Embryonic facial prominence (tissue), 1 donor: ENCODE measurements at regions not wholly inside any gene's neighbourhood (a gene's known extent, or its start where the extent isn't known, plus 50 kb on each side); places are given as distances from the start of the nearest gene placed in this dataset.

Source experiments
- DNase-seq: peaks from one replicate; pipeline ENCODE4 v3.0.0-alpha.2; 2016; ENCODE audit errors: extremely low spot score

DNA sequence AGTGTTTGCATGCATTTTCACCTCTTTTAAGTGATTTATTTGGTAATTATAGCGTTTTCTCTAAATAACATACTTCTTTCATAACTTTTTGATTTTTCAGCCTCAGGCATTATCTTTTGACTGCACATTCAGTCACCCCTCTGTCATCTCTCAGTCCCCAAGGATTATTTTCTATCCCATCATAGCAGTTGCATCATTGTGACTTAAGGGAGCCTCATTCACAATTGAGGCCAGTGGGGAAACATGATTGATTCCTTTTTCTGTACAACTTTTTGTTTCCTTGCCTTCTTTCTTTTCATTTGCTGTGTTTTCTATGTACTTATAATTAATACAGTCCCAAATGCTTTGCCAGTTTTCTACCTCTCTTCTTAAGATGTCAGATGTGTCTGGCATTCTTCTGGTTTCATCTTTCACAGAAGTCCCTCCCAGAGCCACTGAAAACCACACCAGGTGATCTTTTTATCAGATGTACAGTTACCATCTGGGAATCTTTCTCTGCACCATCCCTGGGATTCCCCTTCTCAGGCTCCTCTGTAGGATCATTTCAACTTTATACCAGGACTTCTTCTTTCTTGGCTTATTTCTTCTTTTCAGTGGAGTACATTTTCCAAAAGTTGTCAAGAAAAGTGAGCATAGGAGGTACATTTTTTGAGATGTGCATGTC lies 151.4 kb downstream of the RAP2B start:
- no peak for DNase-seq

DNA sequence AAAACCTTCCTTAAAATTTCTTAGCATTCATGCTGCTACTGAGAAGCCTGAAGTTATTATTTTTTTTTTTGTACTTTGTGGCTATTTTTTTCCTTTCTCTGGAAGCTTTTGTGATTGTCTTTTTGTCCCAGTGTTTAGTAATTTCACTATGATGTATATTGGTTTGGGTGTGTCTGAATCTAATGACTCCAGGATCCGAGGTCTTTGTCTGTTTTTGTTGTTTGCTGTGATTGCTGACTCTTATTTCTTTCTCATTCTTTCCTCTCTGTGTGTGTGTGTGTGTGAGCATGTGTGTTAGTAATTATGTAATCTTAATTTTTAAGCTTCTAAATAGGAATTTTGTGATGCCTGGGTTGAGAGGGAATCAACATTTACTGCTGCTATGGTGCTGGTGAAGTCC lies 152.0 kb downstream of the RAP2B start:
- no peak for DNase-seq

DNA sequence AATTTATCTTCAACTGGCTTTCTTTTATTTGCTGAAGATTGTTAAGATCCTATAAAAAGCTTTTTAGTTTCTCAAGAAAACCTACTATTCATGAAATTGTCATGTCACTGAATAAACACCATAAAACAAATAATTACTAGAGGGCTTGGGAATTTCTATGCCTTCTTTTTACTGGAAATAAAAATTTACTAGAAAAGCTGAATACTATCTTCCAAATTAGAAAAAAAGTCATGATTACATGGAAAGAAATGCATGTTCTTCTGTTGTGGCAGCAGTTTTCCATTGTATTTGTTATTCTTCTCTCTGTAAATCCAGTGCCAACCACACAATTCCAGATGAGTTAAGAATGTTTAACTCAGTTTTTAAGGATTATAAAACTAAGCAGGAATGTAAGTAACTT lies 153.8 kb downstream of the RAP2B start:
- peak; percentile 14 for DNase-seq

DNA sequence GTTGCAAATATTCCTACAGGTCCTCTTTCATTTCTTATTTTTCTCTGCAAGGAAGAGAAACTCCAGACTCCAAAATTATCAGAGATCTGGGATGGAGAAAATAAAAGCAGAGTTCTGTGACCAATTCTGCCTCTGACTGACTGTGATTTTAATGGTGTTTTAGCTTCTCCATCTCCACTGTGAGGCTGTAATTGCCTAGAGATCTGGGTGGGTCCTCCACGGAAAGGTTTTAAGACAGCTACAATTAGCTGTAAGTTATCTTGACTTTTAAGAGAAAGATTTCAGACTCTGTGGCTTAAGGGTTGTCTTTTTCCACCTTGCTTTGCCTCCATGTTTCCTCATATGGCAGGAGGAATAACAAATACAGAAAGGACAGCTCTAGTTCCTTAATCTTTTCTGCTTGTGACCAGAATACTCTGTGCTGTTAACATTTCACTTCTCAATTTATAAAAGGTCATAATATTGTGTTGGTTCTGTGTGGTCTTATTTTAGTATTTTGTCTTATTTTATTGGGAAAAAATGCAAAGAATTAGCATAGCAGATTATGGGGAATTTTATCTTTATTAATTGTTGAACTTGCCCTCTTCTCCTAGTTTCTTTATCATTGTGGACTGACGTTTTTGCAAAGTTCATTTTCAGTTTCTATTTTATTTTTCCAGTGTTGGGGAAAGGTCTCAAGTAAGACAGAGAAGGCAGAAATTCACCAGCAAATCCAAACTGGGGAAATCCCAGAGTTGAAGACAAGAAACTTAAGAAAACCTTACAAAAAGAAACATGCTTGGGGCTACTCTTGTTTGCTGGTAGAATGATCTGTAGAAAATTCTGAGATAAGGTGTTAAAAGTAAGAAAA lies 157.9 kb downstream of the RAP2B start:
- no peak for DNase-seq

DNA sequence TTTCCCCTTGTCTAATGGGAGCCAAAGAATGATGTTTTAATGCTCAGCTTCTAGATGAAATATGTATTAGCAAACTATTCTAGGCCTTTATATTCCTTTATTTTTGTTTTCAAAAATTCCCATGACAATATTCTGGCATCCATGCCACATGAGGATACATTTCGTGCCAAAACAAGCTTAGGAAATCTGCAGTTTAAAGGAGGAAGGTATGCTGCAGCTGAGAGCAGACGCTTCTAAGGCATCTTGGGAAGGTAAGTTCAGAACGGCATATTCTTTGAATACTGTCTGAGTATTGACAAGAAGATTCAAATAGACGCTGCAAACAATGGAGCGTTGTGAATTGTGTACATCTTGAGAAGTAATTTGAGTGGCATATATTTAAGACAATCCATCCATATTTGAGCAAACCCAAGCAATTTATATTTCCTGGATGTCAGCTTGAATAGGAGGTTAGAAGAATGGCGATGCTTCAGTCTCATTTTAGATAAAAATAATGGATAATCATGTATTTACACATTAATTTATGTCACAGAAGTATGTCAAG lies 158.6 kb downstream of the RAP2B start:
- no peak for DNase-seq

DNA sequence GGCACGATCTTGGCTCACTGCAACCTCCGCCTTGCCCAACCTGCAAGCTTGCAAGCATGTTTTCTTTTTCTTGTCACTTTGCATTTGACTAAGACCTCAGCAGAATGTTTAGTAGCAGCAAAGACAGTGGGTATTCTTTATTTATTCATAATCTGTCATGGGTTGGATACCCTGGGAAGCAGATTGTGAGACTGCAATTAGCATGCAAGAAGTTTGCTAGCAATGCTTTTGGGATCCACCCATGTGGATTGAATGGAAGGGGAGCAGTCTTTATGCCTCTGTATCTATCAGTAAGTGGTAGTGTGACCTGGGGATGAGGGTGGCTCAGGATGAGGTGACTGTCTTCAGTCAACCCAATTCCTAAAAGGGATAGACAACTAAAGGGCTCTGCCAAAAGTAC lies 166.7 kb downstream of the RAP2B start:
- no peak for DNase-seq

DNA sequence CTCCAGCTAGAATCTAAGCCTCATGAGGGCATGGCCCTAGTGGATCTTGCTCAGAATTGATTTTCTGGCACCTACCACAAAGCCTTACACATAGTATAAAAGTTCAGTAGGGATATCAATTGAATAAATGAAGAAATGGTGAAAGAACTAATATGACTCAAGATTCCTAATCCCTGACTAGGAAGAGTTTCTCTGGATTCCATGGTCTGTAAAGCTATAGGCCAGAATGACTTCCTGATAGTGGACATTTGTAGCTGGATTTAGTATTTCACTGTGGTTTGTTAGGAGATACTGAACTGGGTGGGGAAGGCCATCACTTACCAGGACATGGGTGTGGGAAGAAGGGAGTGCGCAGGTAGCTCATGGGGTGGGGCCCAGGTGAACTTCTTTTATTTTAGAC lies 168.9 kb downstream of the RAP2B start:
- DNase-seq, result no peak

DNA sequence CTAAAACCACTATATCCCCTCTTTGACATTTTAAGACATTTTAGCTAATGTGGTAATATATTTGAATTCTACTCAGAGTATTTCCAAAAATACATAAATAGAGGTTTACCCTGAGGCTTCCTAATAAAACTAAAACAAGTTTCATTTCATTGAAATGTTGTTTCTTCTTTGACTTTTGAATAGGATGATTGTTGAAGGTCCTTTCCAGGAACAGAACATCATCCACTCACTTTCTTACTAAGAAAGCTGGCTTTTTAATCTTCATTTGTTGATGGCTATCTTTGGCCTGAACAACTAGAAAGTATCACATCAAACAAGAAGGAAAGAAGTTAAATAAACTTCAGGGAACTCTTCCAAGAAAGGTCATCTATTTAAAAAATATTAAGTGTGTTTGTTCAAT lies 169.7 kb downstream of the RAP2B start:
- DNase-seq, result no peak

DNA sequence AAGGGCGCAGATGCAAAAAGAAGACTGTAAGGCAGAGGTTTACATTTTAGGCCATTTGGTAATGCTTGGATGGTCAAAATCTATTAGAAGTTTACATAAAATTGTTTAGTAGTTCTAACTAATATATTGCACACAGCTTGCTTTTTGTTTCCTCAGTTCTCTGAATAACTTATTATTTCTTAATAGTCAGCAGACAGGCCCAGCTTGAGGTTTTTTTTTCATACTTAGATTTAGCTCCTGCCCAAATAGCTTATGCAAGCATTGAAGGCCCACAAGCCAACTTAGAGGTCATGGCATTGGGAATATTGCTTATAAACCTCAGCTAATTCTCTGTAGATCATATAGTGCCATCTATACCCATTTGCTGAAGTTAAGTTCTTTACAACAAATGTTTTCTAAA lies 172.5 kb downstream of the RAP2B start:
- DNase-seq, result no peak

DNA sequence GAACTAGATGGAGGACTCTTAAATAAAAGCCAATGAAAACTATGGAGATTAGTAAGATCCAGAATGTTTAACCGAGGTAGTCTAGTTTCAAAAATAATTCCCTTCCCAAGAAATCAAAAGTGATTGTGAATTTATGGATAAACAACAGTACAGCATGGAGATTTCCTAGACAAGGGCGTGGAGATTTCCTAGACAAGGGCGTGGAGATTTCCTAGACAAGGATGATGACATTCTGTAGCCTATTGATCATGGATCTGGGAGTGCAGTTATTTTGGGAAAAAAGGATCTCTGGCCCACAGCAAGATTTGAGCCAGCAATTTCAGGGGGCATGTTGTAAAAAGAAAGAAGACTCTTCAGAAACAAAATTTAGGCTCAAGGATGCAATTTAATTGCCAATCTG lies 175.3 kb downstream of the RAP2B start:
- DNase-seq, result no peak

DNA sequence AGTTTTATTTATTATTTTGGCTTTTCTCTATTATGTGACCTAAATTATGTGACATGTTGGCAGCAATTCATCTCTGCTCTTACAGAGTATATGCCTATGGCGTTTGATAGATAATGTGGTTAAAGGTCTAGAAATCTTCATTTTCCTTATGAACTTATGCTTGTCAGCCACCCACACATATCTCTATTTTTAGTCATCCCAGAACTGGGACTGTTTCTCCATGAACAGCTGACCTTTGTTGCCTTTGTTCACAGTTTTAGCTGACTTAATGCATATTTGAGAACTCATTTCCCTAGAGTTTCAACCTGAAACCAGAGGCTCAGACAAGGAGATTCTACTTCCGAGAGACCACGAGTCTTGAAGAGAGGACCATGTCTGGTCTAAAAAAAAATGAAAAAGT lies 176.5 kb downstream of the RAP2B start:
- no peak for DNase-seq

DNA sequence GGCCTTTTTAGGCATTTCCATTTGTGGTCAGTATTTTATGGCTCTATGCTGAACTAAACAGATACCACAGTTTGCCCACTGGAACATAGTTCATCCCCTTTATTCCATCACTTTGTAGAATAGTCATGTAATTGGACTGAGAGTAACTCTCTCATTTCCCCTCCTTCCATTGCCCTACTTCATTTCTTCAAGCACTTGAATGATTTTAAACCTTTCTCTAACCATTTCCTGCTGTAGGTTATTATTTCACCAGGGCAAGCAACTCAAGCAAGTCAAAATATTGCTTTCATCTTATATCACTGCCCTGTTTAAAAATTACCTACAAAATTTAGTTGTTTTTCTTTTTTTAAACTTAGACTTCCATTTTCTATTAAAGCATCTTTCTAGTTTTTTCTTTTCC lies 177.0 kb downstream of the RAP2B start:
- no peak for DNase-seq

DNA sequence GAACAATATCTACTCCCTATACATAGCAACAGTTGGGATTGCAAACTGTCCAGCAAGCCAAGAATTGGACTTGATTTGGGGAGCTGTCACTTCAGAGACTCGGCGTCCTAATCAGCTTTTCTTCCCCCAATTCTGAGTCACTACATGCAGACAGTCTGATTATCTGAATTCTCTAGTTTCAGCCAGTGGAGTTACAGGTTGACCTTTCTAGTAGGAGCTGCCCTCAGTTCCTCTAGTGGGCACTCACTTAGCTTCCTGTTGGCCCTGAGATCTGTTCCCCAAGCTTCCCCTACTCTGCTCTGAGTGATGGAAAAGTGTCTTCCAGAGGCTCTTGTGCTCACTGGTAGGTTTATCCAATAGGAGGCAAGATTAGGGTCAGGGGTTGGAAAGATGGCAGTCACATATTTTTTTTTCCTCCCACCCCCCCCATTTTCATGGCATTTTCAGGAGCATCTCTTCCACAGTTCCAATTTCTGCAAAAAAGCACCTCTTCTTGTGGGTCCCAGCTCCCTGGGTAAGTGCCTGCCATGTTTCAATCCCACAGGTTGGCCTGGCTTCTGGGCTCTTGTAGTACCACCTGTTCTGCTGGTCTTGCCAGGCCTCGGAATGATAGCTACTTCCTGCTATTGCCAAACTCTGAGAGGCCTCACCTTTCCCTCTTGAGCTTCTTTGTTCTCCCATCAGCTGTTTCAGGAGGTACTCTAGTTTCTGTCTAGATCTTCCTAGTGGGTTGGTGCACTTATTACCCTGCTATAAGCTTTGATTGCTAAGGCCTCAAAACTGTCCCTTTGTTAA lies 182.2 kb downstream of the RAP2B start:
- no peak for DNase-seq

DNA sequence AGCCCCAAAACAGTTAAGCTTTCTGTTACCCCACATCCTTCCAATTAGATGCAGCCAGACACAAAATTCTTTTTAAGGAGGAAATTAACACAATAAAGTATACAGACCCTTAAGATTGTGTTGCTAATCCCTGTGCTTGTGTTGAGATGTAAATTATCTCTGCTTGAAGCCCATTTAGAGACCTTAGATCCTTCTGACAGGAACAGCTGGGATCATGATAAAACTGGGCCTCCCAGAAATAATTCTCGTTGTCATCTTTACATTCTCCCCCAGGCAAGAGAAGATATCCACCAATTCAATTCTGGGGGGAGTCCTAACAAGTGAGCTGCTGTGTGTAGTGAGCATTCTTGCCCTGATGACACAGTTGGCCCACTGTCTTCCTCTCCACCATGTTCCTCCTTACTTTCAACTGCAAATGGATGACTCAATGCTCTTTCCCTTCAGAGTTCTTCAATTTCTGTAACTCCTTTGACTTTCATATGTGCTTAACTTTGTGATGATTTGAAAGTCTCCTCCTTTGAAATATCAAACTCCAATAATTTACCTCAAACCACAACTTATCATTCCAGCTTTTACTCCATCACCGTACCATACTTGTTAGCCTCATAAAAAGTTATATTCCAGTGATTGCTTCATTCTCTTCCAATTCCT lies 186.6 kb downstream of the RAP2B start:
- DNase-seq, result no peak

DNA sequence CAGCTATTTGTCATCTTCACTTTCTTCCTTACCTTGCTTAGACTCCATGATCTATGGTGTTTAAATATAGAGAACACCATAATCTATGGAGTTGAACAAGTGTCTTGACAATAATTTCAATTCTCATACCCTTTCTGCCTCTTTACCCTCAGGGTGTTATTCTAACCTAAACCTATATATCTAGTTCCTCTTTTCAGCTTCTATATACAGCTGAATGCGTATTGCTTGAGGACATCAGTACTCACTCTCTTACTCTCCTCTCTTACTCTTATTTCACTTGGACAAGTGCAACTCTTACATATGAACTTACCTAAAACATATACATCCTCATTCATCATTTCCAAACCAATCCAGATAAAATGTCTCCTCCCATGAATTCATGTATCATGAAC lies 187.1 kb downstream of the RAP2B start:
- no peak for DNase-seq

DNA sequence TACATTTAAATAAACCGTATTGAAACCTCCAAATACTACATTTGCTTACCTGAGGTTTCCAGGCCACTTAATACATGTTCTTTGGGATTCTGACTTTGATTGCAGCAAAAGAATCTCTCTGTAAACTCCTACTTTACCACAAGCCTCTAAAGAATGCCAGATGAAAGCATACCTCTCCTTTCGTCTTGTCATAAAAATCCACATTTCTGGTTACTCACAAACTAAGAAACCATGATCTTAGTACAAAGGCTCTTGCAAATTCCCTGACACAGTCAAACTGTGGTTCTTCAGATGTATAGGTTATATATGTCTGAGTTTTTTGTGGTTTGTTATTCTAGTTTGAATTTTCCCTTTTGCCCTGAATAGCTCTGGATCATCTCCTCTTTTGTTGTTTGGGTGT lies 188.4 kb downstream of the RAP2B start:
- no peak for DNase-seq

DNA sequence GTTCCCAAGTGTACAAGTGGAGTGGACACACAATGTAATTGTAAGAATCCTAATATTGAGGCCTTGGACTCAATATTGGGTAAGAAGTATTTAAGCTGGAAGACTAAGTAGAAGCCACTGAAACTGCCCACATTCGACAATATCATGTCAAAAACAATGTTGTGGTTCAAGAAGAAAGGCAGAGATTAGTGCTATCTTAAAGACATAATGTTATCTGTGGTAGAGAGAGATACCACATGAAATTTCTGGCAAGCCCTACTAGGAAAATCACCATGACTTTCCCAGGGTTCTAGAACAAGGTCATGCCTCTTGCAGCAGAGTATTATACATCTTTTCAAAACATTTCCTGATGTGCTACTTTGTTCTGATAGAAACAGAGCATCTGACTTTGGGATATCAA lies 192.6 kb downstream of the RAP2B start:
- no peak for DNase-seq

DNA sequence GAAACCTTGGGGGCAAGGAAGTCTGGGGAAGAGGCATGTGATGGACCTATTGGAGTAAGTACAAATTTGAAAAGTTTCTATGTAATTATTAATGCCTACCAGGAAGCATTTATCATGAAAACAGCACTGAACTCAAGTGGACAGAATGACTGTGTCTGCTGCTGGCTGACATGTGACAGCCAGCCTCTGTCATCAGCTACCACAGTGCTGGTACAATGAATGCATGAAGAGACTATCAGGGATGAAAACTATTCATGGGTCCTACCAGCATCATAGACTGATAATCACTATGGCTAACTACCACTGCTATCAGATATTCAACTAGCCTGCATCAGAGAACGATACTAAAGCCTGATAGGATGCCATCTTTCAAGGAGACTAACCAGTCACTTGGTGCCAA lies 193.5 kb downstream of the RAP2B start:
- DNase-seq, result no peak

DNA sequence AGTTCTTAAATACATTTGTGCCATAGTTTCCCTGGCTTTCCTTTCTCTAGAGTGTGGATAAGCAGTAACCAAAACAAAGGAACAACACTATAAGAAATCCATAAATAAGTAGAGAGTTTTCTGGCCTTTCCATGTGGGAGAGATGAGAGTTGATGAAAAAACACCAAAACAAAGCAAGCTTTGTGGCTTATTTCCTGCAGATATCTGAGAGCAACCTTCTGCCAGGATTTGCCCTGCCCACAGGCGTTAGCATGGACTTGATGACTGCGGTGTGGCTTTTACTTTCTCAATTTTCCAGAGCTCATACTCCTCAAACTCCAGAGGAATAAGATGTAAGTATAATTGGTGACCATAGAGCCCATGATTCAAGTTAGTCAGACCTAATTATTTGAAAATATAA lies 194.9 kb downstream of the RAP2B start:
- DNase-seq, result no peak

DNA sequence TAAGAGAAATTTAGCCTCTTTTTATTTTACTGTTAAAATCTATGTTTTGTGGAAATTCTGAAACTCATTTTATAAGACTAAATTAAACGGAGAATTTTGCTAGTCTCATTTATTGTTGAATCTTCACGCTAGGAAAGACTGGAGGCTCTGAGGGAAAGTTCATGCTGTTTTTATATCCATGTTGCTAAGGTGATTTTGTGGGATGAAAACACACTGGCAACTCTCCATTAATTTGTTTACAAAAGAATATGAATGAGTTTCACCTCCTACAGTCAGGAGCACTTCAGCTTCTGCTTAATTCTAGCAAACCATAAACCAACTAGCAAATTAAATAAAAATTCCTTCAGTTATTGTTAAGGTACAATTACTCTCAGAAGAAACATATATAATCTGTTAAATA lies 195.4 kb downstream of the RAP2B start:
- no peak for DNase-seq

DNA sequence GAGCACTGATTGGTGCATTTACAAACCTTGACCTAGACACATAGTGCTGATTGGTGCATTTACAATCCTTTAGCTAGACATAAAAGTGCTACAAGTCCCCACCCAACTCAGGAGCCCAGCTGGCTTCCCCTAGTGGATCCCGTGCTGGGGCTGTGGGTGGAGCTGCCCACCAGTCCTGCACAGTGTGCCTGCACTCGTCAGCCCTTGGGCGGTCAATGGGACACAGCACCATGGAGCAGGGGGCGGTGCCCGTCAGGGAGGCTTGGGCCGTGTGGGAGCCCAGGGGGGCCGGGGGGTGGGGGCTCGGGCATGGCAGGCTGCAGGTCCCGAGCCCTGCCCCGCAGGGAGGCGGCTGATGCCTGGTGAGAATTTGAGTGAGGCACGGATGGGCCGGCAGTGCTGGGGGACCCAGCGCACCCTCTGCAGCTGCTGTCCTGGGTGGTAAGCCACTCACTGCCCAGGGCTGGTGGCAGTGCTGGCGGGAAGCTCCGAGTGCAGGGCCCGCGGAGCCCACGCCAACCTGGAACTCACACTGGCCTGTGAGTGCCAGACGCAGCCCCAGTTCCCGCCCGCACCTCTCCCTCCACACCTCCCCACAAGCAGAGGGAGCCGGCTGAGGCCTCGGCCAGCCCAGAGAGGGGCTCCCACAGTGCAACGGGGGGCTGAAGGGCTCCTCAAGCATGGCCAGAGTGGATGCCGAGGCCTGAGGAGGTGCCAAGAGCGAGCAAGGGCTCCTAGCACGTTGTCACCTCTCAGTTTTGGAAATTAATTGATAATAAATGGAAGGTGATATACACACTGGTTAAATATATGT lies 207.7 kb downstream of the RAP2B start:
- DNase-seq, result no peak
